Astrocyte (in vitro differentiated cells and primary cell): ENCODE measurements at regions not wholly inside any gene's neighbourhood (a gene's known extent, or its start where the extent isn't known, plus 50 kb on each side); places are given as distances from the start of the nearest gene placed in this dataset.

Experiments used
- DNase-seq: peaks from one replicate; pipeline ENCODE4 v3.0.0-alpha.2; 2010; ENCODE audit warnings: low read depth
- FAIRE-seq: peaks from 2 replicates; lab custom pipeline; 2011; peaks lifted over from hg19 to GRCh38; lab: Jason Lieb, UNC
- H2AFZ ChIP-seq: 2 replicates; pipeline ENCODE4 v1.6.0; 2012; ENCODE audit warnings: low read depth, low read length, inconsistent platforms
- H3K27ac ChIP-seq: 2 replicates; pipeline ENCODE4 v1.5.1; 2011; ENCODE audit warnings: low read depth, low read length, inconsistent platforms
- H3K27me3 ChIP-seq: 2 replicates; pipeline ENCODE4 v1.6.0; 2011; ENCODE audit warnings: low read length, inconsistent platforms; ENCODE audit not compliant: insufficient read depth
- H3K36me3 ChIP-seq: 2 replicates; pipeline ENCODE4 v1.5.1; 2011; ENCODE audit warnings: low read length, inconsistent platforms; ENCODE audit not compliant: insufficient read depth
- H3K4me1 ChIP-seq: 2 replicates; pipeline ENCODE4 v1.5.1; 2011; ENCODE audit warnings: low read length, inconsistent platforms; ENCODE audit not compliant: insufficient read depth
- H3K4me2 ChIP-seq: 2 replicates; pipeline ENCODE4 v1.6.0; 2012; ENCODE audit warnings: low read length, inconsistent platforms
- H3K4me3 ChIP-seq: 2 replicates; pipeline ENCODE4 v1.5.1; 2011; ENCODE audit warnings: low read depth, mild to moderate bottlenecking, low read length, inconsistent platforms; ENCODE audit not compliant: insufficient read depth
- H3K79me2 ChIP-seq: 2 replicates; pipeline ENCODE4 v1.6.0; 2012; ENCODE audit warnings: mild to moderate bottlenecking, low read length, inconsistent platforms; ENCODE audit not compliant: insufficient read depth
- H3K9ac ChIP-seq: 2 replicates; pipeline ENCODE4 v1.6.0; 2012; ENCODE audit warnings: mild to moderate bottlenecking, low read length, inconsistent platforms
- H3K9me3 ChIP-seq: 2 replicates; pipeline ENCODE4 v1.5.1; 2012; ENCODE audit warnings: low read depth, mild to moderate bottlenecking, low read length, inconsistent platforms; ENCODE audit not compliant: insufficient read depth
- H4K20me1 ChIP-seq: 2 replicates; pipeline ENCODE4 v1.6.0; 2012; ENCODE audit warnings: low read length, inconsistent platforms; ENCODE audit not compliant: insufficient read depth
- H3K27ac Mint-ChIP-seq: one replicate; pipeline ENCODE4 v1.8.0; 2021; ENCODE audit warnings: mild to moderate bottlenecking, mixed read lengths; ENCODE audit not compliant: unreplicated experiment
- H3K27me3 Mint-ChIP-seq: one replicate; pipeline ENCODE4 v1.8.0; 2021; ENCODE audit warnings: low read depth, mixed read lengths; ENCODE audit not compliant: unreplicated experiment
- H3K36me3 Mint-ChIP-seq: one replicate; pipeline ENCODE4 v1.8.0; 2021; ENCODE audit warnings: low read depth, mixed read lengths; ENCODE audit not compliant: unreplicated experiment
- H3K4me1 Mint-ChIP-seq: one replicate; pipeline ENCODE4 v1.8.0; 2021; ENCODE audit warnings: low read depth, mixed read lengths; ENCODE audit not compliant: unreplicated experiment
- H3K4me3 Mint-ChIP-seq: one replicate; pipeline ENCODE4 v1.8.0; 2021; ENCODE audit warnings: mild to moderate bottlenecking, moderate library complexity, mixed read lengths; ENCODE audit not compliant: unreplicated experiment
- H3K9me3 Mint-ChIP-seq: one replicate; pipeline ENCODE4 v1.8.0; 2021; ENCODE audit warnings: mild to moderate bottlenecking, mixed read lengths; ENCODE audit not compliant: unreplicated experiment
- CTCF ChIP-seq: IDR thresholded peaks from 2 replicates; pipeline ENCODE4 v1.5.1; 2011; ENCODE audit warnings: low read depth, mild to moderate bottlenecking, inconsistent platforms, low read length, moderate library complexity; ENCODE audit not compliant: insufficient read depth
- EZH2 ChIP-seq: IDR thresholded peaks from 2 replicates; pipeline ENCODE4 v1.6.1; 2012; ENCODE audit warnings: mild to moderate bottlenecking, low read length, inconsistent platforms; ENCODE audit not compliant: insufficient read depth

- Mint-ChIP-seq H3K27ac (no peak overlapping the region), H3K4me3 (no peak overlapping the region)
Observed at GRCh38 chr6:33897189-33897780, 93.5 kb upstream of the MLN start.

GRCh38 chr6:33896391-33897188, 92.8 kb upstream of the MLN start:
- Histone ChIP-seq H3K4me3 (no peak overlapping the region), H3K36me3 (no peaks in the 10 kb centered on the region), H3K9ac (no peak overlapping the region), H3K4me1 (no peaks in the 10 kb centered on the region), H3K9me3 (no peaks in the 10 kb centered on the region), H3K79me2 (no peaks in the 10 kb centered on the region), H3K27me3 (peaks cover 2% of the 10 kb centered on the region), H3K4me2 (no peak overlapping the region), H2AFZ (no peak overlapping the region), H4K20me1 (no peaks in the 10 kb centered on the region), H3K27ac (no peak overlapping the region)
- Mint-ChIP-seq H3K9me3 (peaks cover 2% of the 10 kb centered on the region), H3K36me3 (peaks cover 9% of the 10 kb centered on the region), H3K27ac (no peak overlapping the region), H3K27me3 (peaks cover 59% of the 10 kb centered on the region), H3K4me3 (no peak overlapping the region), H3K4me1 (peaks cover 4% of the 10 kb centered on the region)
- TF ChIP-seq EZH2 (no peak), CTCF (no peak)
- DNase-seq (no peak), FAIRE-seq (no peak)

More at GRCh38 chr6:33897189-33897780, 93.5 kb upstream of the MLN start:
- no peak overlapping the region for H3K4me3 ChIP-seq
- H3K27ac ChIP-seq, result no peak overlapping the region
- H4K20me1 ChIP-seq, result no peaks in the 10 kb centered on the region
- Mint-ChIP-seq H3K9me3 (peaks cover 5% of the 10 kb centered on the region), H3K36me3 (peaks cover 9% of the 10 kb centered on the region), H3K27me3 (peaks cover 59% of the 10 kb centered on the region), H3K4me1 (peaks cover 4% of the 10 kb centered on the region)
- H2AFZ ChIP-seq, result no peak overlapping the region
- DNase-seq, result no peak
- no peaks in the 10 kb centered on the region for H3K4me1 ChIP-seq
- FAIRE-seq, result no peak
- no peaks in the 10 kb centered on the region for H3K9me3 ChIP-seq
- peaks cover 3% of the 10 kb centered on the region for H3K27me3 ChIP-seq
- TF ChIP-seq EZH2 (no peak), CTCF (no peak)
- H3K4me2 ChIP-seq, result no peak overlapping the region
- H3K36me3 ChIP-seq, result no peaks in the 10 kb centered on the region
- no peak overlapping the region for H3K9ac ChIP-seq
- H3K79me2 ChIP-seq, result no peaks in the 10 kb centered on the region

- no peaks in the 10 kb centered on the region for H3K36me3 ChIP-seq
- H3K9me3 ChIP-seq, result no peaks in the 10 kb centered on the region
- TF ChIP-seq EZH2, result no peak
- no peak for TF ChIP-seq CTCF
- Mint-ChIP-seq H3K36me3 (peaks cover 9% of the 10 kb centered on the region), H3K4me3 (no peak overlapping the region), H3K27me3 (peaks cover 59% of the 10 kb centered on the region), H3K9me3 (peaks cover 2% of the 10 kb centered on the region), H3K4me1 (peaks cover 4% of the 10 kb centered on the region), H3K27ac (no peak overlapping the region)
- no peak overlapping the region for H3K27ac ChIP-seq
- FAIRE-seq (no peak), DNase-seq (no peak)
- peaks cover 2% of the 10 kb centered on the region for H3K27me3 ChIP-seq
- no peak overlapping the region for H3K4me3 ChIP-seq
- H2AFZ ChIP-seq, result no peak overlapping the region
- H3K79me2 ChIP-seq, result no peaks in the 10 kb centered on the region
- H3K4me1 ChIP-seq, result no peaks in the 10 kb centered on the region
- no peak overlapping the region for H3K9ac ChIP-seq
- no peak overlapping the region for H3K4me2 ChIP-seq
- H4K20me1 ChIP-seq, result no peaks in the 10 kb centered on the region
Observed at GRCh38 chr6:33895988-33896387, 92.2 kb upstream of the MLN start.
